Ascending aorta (tissue), 2 donors: ENCODE measurements at regions not wholly inside any gene's neighbourhood (a gene's known extent, or its start where the extent isn't known, plus 50 kb on each side); places are given as distances from the start of the nearest gene placed in this dataset.
"Not testable (repeated sequence)": the region's sequence is repeated elsewhere in the genome, so short reads cannot be mapped to it uniquely, and the experiment has no call there.

Source experiments
- DNase-seq, 2 donors: peaks; one replicate each; pipeline ENCODE4 v3.0.0-alpha.2; 2019; ENCODE audit warnings: low spot score in 2 of 2
- H3K27ac ChIP-seq, 2 donors: fragments of 200-600 bp; sonication (generic); one replicate each; pipeline ENCODE4 v1.5.1; 2016 to 2017; ENCODE audit warnings: mild to moderate bottlenecking in 1 of 2
- H3K27me3 ChIP-seq: fragments of 200-600 bp; sonication (generic); one replicate; pipeline ENCODE4 v1.5.1; 2017
- H3K36me3 ChIP-seq, 2 donors: fragments of 200-600 bp; sonication (generic); one replicate each; pipeline ENCODE4 v1.5.1; 2016
- H3K4me1 ChIP-seq, 2 donors: fragments of 200-600 bp; sonication (generic); one replicate each; pipeline ENCODE4 v1.5.1; 2016 to 2017; ENCODE audit warnings: mild to moderate bottlenecking in 1 of 2
- H3K4me3 ChIP-seq, 2 donors: fragments of 200-600 bp; sonication (generic); one replicate each; pipeline ENCODE4 v1.5.1; 2016 to 2017; ENCODE audit warnings: mild to moderate bottlenecking in 1 of 2
- H3K9me3 ChIP-seq, 2 donors: fragments of 200-600 bp; sonication (generic); one replicate each; pipeline ENCODE4 v1.5.1; 2016
- intact Hi-C: fragments of 100-400 bp; cut with DNase I; formaldehyde crosslinking; loops from one replicate; pipeline ENCODE4 v1.15.1; 2023
- TF ChIP-seq, protein P1 (sequence below), 3 experiments: fragments of 200-600 bp in 2 of 3; fragments of 450-650 bp in 1 of 3; sonication (generic) in 2 of 3; IDR thresholded peaks; one replicate each; pipeline ENCODE4 v1.5.1; 2016 to 2019; ENCODE audit warnings: antibody characterized with exemption in 3 of 3, mild to moderate bottlenecking in 1 of 3, moderate library complexity in 1 of 3

GRCh38 chr2:122033778-122034177 is 278.3 kb downstream of the TSN start:
- DNase-seq = no peak
- Histone ChIP-seq H3K9me3 (no peaks in the 10 kb centered on the region), H3K4me3 (no peak overlapping the region), H3K36me3 (no peaks in the 10 kb centered on the region), H3K27me3 (no peaks in the 10 kb centered on the region), H3K4me1 (no peaks in the 10 kb centered on the region), H3K27ac (no peak overlapping the region)
- TF ChIP-seq, protein P1, sequence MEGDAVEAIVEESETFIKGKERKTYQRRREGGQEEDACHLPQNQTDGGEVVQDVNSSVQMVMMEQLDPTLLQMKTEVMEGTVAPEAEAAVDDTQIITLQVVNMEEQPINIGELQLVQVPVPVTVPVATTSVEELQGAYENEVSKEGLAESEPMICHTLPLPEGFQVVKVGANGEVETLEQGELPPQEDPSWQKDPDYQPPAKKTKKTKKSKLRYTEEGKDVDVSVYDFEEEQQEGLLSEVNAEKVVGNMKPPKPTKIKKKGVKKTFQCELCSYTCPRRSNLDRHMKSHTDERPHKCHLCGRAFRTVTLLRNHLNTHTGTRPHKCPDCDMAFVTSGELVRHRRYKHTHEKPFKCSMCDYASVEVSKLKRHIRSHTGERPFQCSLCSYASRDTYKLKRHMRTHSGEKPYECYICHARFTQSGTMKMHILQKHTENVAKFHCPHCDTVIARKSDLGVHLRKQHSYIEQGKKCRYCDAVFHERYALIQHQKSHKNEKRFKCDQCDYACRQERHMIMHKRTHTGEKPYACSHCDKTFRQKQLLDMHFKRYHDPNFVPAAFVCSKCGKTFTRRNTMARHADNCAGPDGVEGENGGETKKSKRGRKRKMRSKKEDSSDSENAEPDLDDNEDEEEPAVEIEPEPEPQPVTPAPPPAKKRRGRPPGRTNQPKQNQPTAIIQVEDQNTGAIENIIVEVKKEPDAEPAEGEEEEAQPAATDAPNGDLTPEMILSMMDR (IDR thresholded peaks at IDR 0.05) = no peak
- intact Hi-C loops = no loop called here

DNA sequence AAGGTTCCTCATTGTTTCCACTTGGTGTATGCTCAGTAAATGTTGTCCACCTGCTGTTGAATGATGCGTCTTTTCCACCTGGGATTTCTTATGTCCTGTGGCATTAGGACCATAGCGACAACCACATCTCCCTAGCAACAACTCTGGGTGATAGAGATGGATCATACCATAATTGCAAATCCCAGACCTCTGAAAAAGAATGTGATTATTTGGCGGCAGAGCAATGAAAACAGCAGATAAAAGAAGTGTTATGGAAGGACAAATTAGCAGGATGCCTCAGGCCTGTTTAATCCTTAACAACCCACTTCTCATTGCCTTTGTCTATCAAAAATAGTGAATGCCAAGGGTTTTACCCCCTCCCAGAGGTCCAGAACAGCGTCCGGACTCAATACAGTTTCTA is 278.9 kb downstream of the TSN start:
- Histone ChIP-seq H3K36me3 (no peaks in the 10 kb centered on the region), H3K9me3 (no peaks in the 10 kb centered on the region), H3K27ac (no peak overlapping the region), H3K4me1 (no peaks in the 10 kb centered on the region), H3K4me3 (no peak overlapping the region), H3K27me3 (no peaks in the 10 kb centered on the region)
- intact Hi-C loops = no loop called here
- TF ChIP-seq, protein P1 (IDR thresholded peaks at IDR 0.05) = no peak
- DNase-seq = no peak

DNA sequence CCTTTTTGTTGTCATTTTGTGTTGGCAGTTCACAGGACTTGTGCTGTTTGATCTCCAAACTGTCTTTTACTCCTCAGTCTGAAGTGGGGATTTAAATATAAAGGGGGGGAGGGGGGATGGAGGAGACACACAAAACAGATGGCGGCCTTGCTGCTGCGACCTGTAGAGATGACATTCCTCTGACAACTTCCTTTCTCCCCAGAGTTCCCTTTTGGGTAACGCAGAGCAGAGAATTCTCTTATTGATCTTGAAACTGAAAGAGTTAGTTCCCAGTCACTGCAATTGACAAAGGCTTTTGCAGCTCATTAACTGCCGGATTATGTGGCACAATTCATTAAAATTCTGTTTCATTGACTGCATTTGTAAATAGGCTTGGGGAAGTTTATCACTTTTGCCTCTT is 279.3 kb downstream of the TSN start:
- DNase-seq = no peak
- Histone ChIP-seq H3K9me3 (no peaks in the 10 kb centered on the region), H3K4me3 (no peak overlapping the region), H3K27ac (no peak overlapping the region), H3K36me3 (no peaks in the 10 kb centered on the region), H3K27me3 (no peaks in the 10 kb centered on the region), H3K4me1 (no peaks in the 10 kb centered on the region)
- intact Hi-C loops = no loop called here
- TF ChIP-seq, protein P1 (IDR thresholded peaks at IDR 0.05) = no peak

- H3K9me3 ChIP-seq, H3K27ac ChIP-seq, intact Hi-C loops, H3K27me3 ChIP-seq, DNase-seq, H3K4me1 ChIP-seq, H3K36me3 ChIP-seq, H3K4me3 ChIP-seq: not testable (repeated sequence)
Observed at GRCh38 chr2:122038816-122039215, 283.4 kb downstream of the TSN start.

DNA sequence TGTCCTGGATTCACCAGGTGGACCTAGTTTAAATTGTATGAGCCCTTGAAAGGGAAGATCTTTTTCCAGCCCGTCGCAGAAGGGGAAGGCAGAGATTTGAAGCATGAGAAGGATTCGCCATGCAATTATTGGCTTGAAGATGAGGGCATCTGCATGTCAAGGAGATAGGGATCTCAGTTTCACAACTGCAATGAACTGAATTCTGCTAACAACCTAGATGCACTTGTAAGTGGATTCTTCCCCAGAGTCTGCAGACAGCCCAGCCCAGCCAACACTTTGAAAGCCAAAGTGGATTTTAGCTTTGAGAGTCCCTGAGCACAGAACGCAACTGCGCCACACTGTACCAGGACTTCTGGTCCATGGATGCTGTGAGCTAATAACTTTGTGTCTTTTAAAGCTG is 286.0 kb downstream of the TSN start:
- intact Hi-C loops = no loop called here
- no peak overlapping the region for H3K27ac ChIP-seq
- TF ChIP-seq, protein P1 (IDR thresholded peaks at IDR 0.05) = no peak
- no peaks in the 10 kb centered on the region for H3K4me1 ChIP-seq
- no peaks in the 10 kb centered on the region for H3K9me3 ChIP-seq
- H3K4me3 ChIP-seq = no peak overlapping the region
- no peak for DNase-seq
- H3K27me3 ChIP-seq = no peaks in the 10 kb centered on the region
- H3K36me3 ChIP-seq = no peaks in the 10 kb centered on the region

GRCh38 chr2:122051659-122052058 is 296.2 kb downstream of the TSN start:
- DNase-seq, H3K36me3 ChIP-seq, H3K4me1 ChIP-seq, intact Hi-C loops, H3K27ac ChIP-seq, H3K27me3 ChIP-seq, H3K4me3 ChIP-seq, H3K9me3 ChIP-seq: not testable (repeated sequence)

GRCh38 chr2:122055521-122055931 is 300.1 kb downstream of the TSN start:
- DNase-seq = no peak
- no peak overlapping the region for H3K4me3 ChIP-seq
- H3K4me1 ChIP-seq = no peaks in the 10 kb centered on the region
- intact Hi-C loops = no loop called here
- no peaks in the 10 kb centered on the region for H3K9me3 ChIP-seq
- H3K36me3 ChIP-seq = no peaks in the 10 kb centered on the region
- no peak overlapping the region for H3K27ac ChIP-seq
- no peaks in the 10 kb centered on the region for H3K27me3 ChIP-seq
- TF ChIP-seq, protein P1 (IDR thresholded peaks at IDR 0.05) = no peak
